LoVo (cell line): ENCODE measurements at regions not wholly inside any gene's neighbourhood (a gene's known extent, or its start where the extent isn't known, plus 50 kb on each side); places are given as distances from the start of the nearest gene placed in this dataset.
"Not testable (repeated sequence)": the region's sequence is repeated elsewhere in the genome, so short reads cannot be mapped to it uniquely, and the experiment has no call there.

ENCODE experiments used
- DNase-seq: peaks from one replicate; pipeline ENCODE4 v3.0.0-alpha.2; 2016; ENCODE audit warnings: low spot score

GRCh38 chr5:85843535-85843934 lies 774.2 kb upstream of the COX7C start:
- DNase-seq: no peak

DNA sequence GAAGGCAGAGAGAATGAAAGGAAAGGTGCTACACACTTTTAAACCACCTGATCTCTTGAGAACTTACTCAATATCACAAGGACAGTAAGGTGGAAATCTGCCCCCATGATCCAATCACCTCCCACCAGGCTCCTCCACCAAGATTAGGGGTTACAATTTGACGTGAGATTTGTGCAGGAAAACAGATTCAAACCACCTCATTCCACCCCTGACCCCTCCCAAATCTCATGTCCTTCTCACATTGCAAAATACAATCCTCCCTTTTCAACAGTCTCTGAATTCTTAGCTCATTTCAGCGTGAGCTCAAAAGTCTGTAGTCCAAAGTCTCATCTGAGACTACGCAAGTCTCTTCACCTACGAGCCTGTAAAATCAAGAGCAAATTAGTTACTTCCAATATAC lies 768.3 kb upstream of the COX7C start:
- DNase-seq: no peak

GRCh38 chr5:85865296-85865695 lies 752.4 kb upstream of the COX7C start:
- DNase-seq: no peak

- DNase-seq: no peak
Measured at GRCh38 chr5:85868070-85868469, 749.7 kb upstream of the COX7C start.

DNA sequence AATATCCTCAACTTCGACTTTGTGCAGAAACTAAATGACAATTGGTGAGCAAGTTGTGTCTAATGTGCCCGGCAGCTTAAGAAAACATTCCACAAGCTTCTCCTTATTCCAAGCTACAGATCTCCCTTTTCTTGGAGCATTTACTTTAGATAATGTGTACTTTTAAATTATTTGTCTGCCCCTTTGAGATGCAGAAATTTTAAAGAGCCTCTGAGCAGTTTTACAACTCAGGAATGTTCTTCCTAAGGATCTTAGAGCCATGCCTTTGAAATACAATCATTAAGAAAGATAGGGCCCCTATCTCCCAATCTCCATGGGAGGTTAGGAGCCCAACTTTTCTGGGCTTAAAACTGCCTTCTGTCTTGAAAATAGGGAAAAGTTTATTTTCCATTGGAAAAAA lies 723.7 kb upstream of the COX7C start:
- DNase-seq: no peak

GRCh38 chr5:85896514-85896913 lies 721.2 kb upstream of the COX7C start:
- DNase-seq: no peak

DNA sequence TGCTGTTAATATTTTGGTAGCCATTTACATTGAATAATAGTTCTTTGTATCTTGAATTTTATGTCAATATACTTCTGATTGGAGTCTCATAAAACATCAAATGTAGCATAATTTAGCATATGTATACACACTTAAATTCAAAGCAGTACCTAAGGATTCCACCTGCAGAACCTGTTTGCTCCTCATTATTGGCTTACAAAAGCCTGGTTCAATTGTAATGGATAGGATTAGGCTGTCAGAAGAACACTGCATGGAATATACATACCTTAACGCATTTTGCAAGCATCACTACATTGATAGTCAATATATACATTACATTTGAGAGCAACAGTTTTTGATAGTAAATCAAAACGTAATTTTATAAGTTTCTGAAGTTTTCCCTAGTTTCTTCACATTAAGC lies 711.3 kb upstream of the COX7C start:
- DNase-seq: no peak

DNA sequence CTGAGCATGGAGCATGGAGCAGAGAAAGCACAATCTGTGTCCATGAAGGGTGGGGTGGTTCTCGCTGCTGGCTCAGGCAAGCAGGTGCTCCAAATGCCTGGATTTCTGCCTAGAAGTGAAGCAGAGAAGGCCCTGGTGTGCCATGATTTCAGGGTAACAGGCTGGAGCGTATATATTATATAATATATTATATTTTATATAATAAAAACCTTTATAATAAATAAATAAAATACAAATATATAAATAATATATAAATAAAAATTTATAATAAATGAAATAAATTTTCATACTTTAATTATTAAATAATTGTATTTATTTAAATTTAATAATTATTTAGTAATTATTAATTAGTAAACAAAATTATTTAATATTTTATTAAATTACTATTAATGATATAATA lies 707.4 kb upstream of the COX7C start:
- DNase-seq: no peak

DNA sequence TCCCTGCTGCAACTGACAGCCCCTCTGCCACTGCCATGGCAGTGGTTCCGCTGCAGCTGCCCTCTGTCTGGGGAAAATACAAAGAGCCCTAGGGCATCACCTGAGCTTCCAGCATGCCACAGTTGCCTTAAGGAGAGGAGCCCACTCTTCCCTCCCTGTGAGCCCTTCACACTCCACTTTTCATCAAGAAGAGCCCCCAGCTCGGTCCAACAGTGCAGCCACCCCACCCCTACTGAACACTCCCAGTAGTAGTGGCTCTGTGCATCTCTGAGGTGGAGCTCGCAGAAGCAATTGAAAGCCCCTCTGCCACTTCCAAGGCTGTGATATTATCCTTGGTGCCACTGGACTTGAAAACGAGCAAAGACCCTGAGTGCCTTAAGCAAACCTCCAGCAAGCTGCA lies 696.8 kb upstream of the COX7C start:
- no peak for DNase-seq

- DNase-seq: no peak
Measured at GRCh38 chr5:85921590-85921989, 696.2 kb upstream of the COX7C start.

DNA sequence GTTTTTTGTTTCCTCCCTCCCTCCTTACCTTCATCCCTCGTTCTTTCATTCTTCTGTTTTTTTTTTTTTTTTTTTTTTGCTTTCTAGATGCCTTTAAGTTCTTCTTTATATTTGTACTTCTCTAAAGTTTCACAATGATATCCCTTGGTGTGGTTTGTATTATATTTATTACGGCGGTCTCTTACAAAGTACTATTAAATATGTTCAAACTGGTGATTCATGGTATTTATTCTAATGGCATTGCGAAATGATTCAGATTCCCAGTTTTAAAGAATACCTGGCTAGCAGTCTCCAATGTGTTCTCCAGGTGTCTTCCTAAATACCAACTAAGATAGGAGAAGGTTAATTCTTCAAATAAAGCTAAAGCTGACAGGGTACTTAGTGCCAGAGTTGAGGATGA lies 690.1 kb upstream of the COX7C start:
- no peak for DNase-seq

GRCh38 chr5:85929713-85930112 lies 688.0 kb upstream of the COX7C start:
- no peak for DNase-seq

- DNase-seq: no peak
Measured at GRCh38 chr5:85931220-85931619, 686.5 kb upstream of the COX7C start.

GRCh38 chr5:85938201-85938600 lies 679.5 kb upstream of the COX7C start:
- DNase-seq: no peak

- no peak for DNase-seq
Measured at GRCh38 chr5:85951707-85952210, 666.0 kb upstream of the COX7C start.

DNA sequence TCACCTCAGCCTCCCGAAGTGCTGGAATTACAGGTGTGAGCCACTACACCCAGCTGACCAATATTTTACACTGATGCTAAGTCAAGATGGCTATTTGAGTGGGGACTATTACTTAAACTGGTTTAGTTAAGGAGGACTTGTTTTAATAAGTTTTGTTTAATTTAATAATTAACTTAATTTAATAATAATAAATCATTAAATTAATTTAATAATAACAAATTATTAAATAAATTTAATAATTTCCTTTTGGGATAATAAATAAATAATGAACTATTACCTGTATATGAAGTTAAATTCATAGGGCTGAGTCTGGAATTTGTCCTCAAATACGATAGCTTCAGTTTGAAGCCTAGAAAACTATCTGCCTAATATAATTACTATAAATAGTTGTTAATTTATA lies 665.1 kb upstream of the COX7C start:
- DNase-seq: no peak

GRCh38 chr5:85967681-85968080 lies 650.1 kb upstream of the COX7C start:
- DNase-seq: no peak

DNA sequence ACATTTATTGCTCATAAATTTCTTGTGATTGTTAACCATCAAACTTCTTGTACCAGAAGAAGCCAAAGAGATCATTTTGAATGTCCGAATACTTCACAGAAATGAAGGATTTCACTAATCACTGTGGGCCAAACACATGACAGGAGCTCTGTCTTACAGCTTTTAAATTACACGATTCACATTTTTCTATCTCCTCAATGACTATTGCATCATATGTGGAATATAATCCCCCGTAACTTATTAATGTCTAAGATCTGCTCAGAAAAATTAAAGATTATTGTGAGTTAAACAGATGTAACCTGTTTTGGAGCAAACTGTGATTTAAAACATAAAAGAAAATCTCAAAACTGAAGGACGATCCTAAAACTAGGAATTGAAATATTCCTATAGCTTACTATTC lies 645.2 kb upstream of the COX7C start:
- DNase-seq: no peak

DNA sequence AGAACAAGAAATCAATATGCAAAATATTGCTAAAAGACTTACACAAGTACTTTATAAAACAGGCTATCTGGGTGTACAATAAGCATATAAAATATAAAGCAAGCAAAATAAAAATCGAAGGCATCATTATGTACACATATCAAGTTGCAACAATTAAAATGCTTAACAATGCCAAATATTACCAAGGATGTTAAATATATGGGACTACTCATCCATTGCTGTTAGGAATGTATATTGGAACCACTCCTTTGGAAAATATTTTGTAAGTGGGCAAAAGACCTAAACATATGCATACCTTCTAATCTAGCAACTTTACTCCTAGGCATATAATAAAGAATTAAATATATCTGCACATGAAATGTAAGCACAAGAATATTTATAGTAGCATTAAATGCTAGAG lies 632.6 kb upstream of the COX7C start:
- no peak for DNase-seq

DNA sequence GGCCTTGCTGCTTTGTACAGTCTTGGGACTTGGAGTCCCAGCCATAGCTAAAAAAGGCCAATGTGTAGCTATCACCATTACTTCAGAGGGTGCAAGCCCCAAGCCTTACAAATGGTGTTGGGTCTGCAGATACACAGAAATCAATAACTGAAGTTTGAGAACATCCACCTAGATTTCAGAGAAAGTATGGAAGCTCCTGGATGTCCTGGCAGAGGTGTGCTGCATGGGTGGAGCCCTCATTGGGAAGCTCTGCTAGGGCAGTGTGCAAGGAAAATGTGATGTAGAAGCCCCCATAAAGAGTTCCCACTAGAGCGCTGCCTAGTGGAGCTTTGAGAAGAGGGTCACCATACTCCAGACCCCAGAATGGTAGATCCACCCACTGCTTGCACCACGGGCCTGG lies 626.7 kb upstream of the COX7C start:
- no peak for DNase-seq

- not testable (repeated sequence) for DNase-seq
Measured at GRCh38 chr5:85994653-85995052, 623.1 kb upstream of the COX7C start.

DNA sequence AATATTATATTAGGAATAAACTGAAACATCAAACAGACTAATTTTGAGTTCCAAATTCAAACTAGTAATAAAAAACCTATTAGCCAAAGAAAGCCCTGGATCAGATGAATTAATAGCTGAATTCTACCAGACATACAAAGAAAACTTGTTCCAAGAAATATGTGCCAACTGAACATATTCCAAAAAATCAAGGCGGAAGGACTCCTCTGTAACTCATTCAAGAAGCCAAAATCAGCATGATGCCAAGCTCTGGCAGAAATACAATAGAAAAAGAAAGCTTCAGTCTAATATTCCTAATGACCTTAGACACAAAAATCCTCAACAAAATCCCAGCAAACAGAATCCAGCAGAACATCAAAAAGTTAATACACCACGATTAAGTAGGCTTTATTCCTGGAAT lies 619.1 kb upstream of the COX7C start:
- no peak for DNase-seq

GRCh38 chr5:86008293-86008692 lies 609.4 kb upstream of the COX7C start:
- DNase-seq: no peak

- DNase-seq: no peak
Measured at GRCh38 chr5:86008704-86009103, 609.0 kb upstream of the COX7C start.

- no peak for DNase-seq
Measured at GRCh38 chr5:86011937-86012336, 605.8 kb upstream of the COX7C start.
